Fibroblast of mammary gland (primary cell): ENCODE measurements at regions not wholly inside any gene's neighbourhood (a gene's known extent, or its start where the extent isn't known, plus 50 kb on each side); places are given as distances from the start of the nearest gene placed in this dataset.
A peak's percentile ranks its signal among the peaks of the same experiment; 100 is the strongest.

Source experiments
- DNase-seq: peaks from one replicate; pipeline ENCODE4 v3.0.0-alpha.2; 2010; ENCODE audit warnings: low read depth
- H3K4me3 ChIP-seq: 2 replicates; pipeline ENCODE4 v1.5.1; 2011; ENCODE audit warnings: low read depth, mild to moderate bottlenecking, low read length, moderate library complexity; ENCODE audit not compliant: control insufficient read depth
- CTCF ChIP-seq: conservative IDR thresholded peaks from 2 replicates; pipeline ENCODE4 v1.5.1; 2011; ENCODE audit warnings: low read depth, low read length, inconsistent platforms; ENCODE audit not compliant: control insufficient read depth, insufficient read depth

DNA sequence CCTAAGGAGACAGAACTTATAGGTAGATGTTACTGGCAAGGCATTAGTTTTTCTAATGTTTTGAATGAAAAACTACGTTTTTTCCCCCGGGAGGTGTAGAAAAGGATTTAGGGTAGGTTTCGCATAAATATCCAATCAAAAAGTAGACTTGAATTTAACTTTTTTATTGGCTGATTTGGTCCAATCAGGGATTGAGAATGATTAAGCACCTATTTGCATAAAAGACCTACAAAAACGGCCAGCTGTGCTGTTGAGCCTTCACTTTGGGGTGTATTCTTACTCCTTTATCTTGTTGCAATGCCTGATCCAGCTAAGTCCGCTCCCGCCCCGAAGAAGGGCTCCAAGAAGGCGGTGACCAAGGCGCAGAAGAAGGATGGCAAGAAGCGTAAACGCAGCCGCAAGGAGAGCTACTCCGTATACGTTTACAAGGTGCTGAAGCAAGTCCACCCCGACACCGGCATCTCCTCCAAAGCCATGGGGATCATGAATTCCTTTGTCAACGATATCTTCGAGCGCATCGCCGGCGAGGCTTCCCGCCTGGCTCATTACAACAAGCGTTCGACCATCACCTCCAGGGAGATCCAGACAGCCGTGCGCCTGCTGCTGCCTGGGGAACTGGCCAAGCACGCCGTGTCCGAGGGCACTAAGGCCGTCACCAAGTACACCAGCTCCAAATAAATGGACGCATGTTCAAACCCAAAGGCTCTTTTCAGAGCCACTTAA is 113.5 kb upstream of the BTN3A2 start:
- TF ChIP-seq CTCF: no peak
- DNase-seq: peak; percentile 41
- peak overlapping the region; percentile 17 for H3K4me3 ChIP-seq

DNA sequence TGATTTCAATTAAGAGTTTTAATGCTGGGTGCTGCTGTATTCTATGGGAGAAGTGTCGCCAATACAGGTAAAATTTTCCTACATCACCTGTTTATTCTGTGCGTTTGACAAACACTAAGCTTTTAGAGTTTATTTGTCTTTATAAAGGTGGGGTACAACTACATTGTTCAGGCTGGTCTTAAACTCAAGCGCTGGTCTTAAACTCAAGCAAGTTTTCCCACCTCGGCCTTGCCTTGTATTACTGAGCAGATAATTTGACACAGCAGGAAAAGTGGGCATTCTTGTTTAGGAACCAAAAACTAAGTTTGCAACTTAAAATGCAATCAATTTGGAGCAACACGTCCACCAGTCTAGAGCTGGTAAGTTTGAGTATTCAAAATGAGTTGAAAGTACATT is 112.9 kb upstream of the BTN3A2 start:
- TF ChIP-seq CTCF: no peak
- no peak for DNase-seq
- peak overlapping the region; percentile 17 for H3K4me3 ChIP-seq

- H3K4me3 ChIP-seq: no peak overlapping the region
- no peak for DNase-seq
- no peak for TF ChIP-seq CTCF
Measured at GRCh38 chr6:26254724-26255123, 110.3 kb upstream of the BTN3A2 start.

DNA sequence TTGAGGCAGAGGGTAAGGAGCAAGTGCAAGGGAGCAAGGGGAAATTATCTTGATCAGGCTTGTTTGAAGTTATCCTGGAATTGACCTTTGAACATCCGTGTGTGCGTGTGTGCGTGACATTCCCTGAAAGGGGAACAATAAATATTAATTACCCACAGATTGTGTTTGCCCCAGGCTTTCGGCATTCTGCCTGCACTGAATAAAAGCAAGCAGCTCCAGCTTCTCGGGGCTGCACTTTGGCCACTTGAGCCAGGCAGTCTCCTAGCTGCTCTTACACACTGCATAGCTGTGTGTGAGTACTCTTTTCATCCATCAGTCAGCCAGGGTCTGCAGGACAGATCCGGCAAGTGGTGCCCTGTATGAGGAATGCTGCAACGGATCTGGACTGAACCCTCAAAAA is 107.7 kb upstream of the BTN3A2 start:
- no peak for DNase-seq
- no peak overlapping the region for H3K4me3 ChIP-seq
- TF ChIP-seq CTCF: no peak

- H3K4me3 ChIP-seq: no peak overlapping the region
- peak; percentile 14 for DNase-seq
- peak; percentile 33 for TF ChIP-seq CTCF
Measured at GRCh38 chr6:26258212-26258977, 106.6 kb upstream of the BTN3A2 start.

DNA sequence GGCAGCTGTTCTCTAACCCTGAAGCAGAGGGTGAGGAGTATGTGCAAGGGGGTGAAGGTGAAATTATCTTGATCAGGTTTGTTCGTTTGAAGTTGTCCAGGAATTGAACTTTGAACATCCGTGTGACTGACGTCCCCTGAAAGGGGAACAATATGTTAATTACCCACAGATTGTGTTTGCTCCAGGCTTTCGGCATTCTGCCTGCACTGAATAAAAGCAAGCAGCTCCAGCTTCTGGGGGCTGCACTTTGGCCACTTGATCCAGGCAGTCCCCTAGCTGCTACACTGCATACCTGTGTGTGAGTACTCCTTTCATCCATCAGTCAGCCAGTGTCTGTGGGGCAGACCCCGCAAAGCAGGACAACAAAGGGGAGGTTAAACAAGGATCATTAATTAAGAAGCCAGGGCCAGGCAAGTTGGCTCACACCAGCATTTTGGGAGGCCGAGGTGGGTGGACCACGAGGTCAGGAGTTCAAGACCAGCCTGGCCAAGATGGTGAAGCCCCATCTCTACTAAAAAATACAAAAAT is 104.8 kb upstream of the BTN3A2 start:
- DNase-seq: no peak
- TF ChIP-seq CTCF: no peak
- no peak overlapping the region for H3K4me3 ChIP-seq
